Lung (tissue), 11 donors: ENCODE measurements at regions not wholly inside any gene's neighbourhood (a gene's known extent, or its start where the extent isn't known, plus 50 kb on each side); places are given as distances from the start of the nearest gene placed in this dataset.

Experiments used
- ATAC-seq: fragments of 200-7000 bp; cut with Tn5 transposase; one replicate; pipeline ENCODE4 v1.9.1; 2020; ENCODE audit warnings: moderate number of reproducible peaks; ENCODE audit not compliant: insufficient read depth, low FRiP score
- DNase-seq, 3 donors: peaks; one replicate each; pipeline ENCODE4 v3.0.0-alpha.2; 2013 to 2017
- H3K27ac ChIP-seq, 2 donors: one replicate each; pipeline ENCODE4 v1.5.1; 2013; ENCODE audit warnings: mild to moderate bottlenecking in 2 of 2, moderate library complexity in 2 of 2, control low read depth in 1 of 2, inconsistent platforms in 1 of 2, low read depth in 1 of 2, low read length in 1 of 2
- H3K27me3 ChIP-seq, 3 donors: one replicate each; pipeline ENCODE4 v1.5.1; 2013; ENCODE audit warnings: low read length in 2 of 3; ENCODE audit not compliant: control insufficient read depth in 3 of 3, insufficient read depth in 3 of 3
- H3K36me3 ChIP-seq, 4 donors: one replicate each; pipeline ENCODE4 v1.5.1; 2013; ENCODE audit warnings: low read length in 4 of 4, mild to moderate bottlenecking in 1 of 4, moderate library complexity in 1 of 4; ENCODE audit not compliant: control insufficient read depth in 4 of 4, insufficient read depth in 4 of 4
- H3K4me1 ChIP-seq, 5 donors: one replicate each; pipeline ENCODE4 v1.5.1; 2013; ENCODE audit warnings: low read length in 5 of 5, mild to moderate bottlenecking in 2 of 5, moderate library complexity in 1 of 5; ENCODE audit not compliant: control insufficient read depth in 5 of 5, insufficient read depth in 5 of 5
- H3K4me3 ChIP-seq: one replicate; pipeline ENCODE4 v1.5.1; 2013; ENCODE audit warnings: mild to moderate bottlenecking, control low read depth, moderate library complexity
- H3K9ac ChIP-seq, 2 donors: one replicate each; pipeline ENCODE4 v1.5.1; 2013; ENCODE audit warnings: low read length in 2 of 2, control low read depth in 1 of 2; ENCODE audit not compliant: insufficient read depth in 1 of 2
- H3K9me3 ChIP-seq, 4 donors: one replicate each; pipeline ENCODE4 v1.5.1; 2013; ENCODE audit warnings: low read length in 3 of 4, mild to moderate bottlenecking in 1 of 4, moderate library complexity in 1 of 4; ENCODE audit not compliant: control insufficient read depth in 4 of 4, insufficient read depth in 3 of 4
- CTCF ChIP-seq: IDR thresholded peaks from 2 replicates; pipeline ENCODE4 v1.5.1; 2012; ENCODE audit warnings: mild to moderate bottlenecking; ENCODE audit errors: control extremely low read depth, extremely low read depth
- WGBS, 2 donors: extraction: QIAGEN DNeasy Blood & Tissue Kit; methylation state at CpG; one replicate each; pipeline ENCODE4 v1.1.7; 2013; 5-methylcytosine and 5-hydroxymethylcytosine counted together
- donor health status: control.
- donor health status: control.
- donor health status: Bipolar disorder and iron deficiency.
- donor health status: healthy.
- donor health status: DM: yes; HTN: yes; CAD: no.

- 83 to 90% methylated on average over 3 of the region's 3 CpGs for WGBS, 2 donors
- H3K27me3 ChIP-seq = no peaks in the 10 kb centered on the region
- no peaks in the 10 kb centered on the region for H3K4me1 ChIP-seq
- ATAC-seq (no peak), DNase-seq (no peak)
- no peak overlapping the region for H3K4me3 ChIP-seq
- no peak overlapping the region for H3K9ac ChIP-seq
- TF ChIP-seq CTCF = no peak
- H3K9me3 ChIP-seq = peaks cover 0 to 3% (median 0%) of the 10 kb centered on the region in 4 donors
- H3K27ac ChIP-seq = no peak overlapping the region
- no peaks in the 10 kb centered on the region for H3K36me3 ChIP-seq
Measured at GRCh38 chr4:107392380-107392779, 327.7 kb downstream of the PAPSS1 start.

- Histone ChIP-seq H3K4me1 (no peaks in the 10 kb centered on the region), H3K27ac (no peak overlapping the region), H3K9me3 (peaks cover 0 to 2% (median 0%) of the 10 kb centered on the region in 4 donors), H3K9ac (no peak overlapping the region), H3K27me3 (no peaks in the 10 kb centered on the region), H3K4me3 (no peak overlapping the region), H3K36me3 (no peaks in the 10 kb centered on the region)
- DNase-seq (no peak), ATAC-seq (no peak)
- WGBS, 2 donors = 79 to 87% methylated on average over 3 of the region's 3 CpGs
- TF ChIP-seq CTCF = no peak
Measured at GRCh38 chr4:107391630-107392028, 328.4 kb downstream of the PAPSS1 start.

- Histone ChIP-seq H3K9me3 (no peaks in the 10 kb centered on the region), H3K9ac (no peak overlapping the region), H3K27ac (no peak overlapping the region), H3K36me3 (no peaks in the 10 kb centered on the region), H3K27me3 (no peaks in the 10 kb centered on the region), H3K4me1 (no peaks in the 10 kb centered on the region), H3K4me3 (no peak overlapping the region)
- WGBS, 2 donors = 77 to 90% methylated on average over 2 of the region's 2 CpGs
- DNase-seq (no peak), ATAC-seq (no peak)
- no peak for TF ChIP-seq CTCF
Measured at GRCh38 chr4:107391009-107391629, 328.9 kb downstream of the PAPSS1 start.

GRCh38 chr4:107389965-107390364 is 330.1 kb downstream of the PAPSS1 start:
- no peak overlapping the region for H3K4me3 ChIP-seq
- TF ChIP-seq CTCF = no peak
- H3K9ac ChIP-seq = no peak overlapping the region
- DNase-seq (no peak), ATAC-seq (no peak)
- no peaks in the 10 kb centered on the region for H3K9me3 ChIP-seq
- H3K27me3 ChIP-seq = no peaks in the 10 kb centered on the region
- no peak overlapping the region for H3K27ac ChIP-seq
- no peaks in the 10 kb centered on the region for H3K36me3 ChIP-seq
- H3K4me1 ChIP-seq = no peaks in the 10 kb centered on the region
